Right lobe of liver (tissue), 6 donors: ENCODE measurements at regions not wholly inside any gene's neighbourhood (a gene's known extent, or its start where the extent isn't known, plus 50 kb on each side); places are given as distances from the start of the nearest gene placed in this dataset.

ENCODE experiments used
- ATAC-seq, 4 donors: fragments of 200-7000 bp; cut with Tn5 transposase; one replicate each; pipeline ENCODE4 v1.9.1; 2020; ENCODE audit warnings: mild to moderate bottlenecking in 4 of 4, moderate library complexity in 4 of 4
- DNase-seq, 3 donors: peaks; one replicate each; pipeline ENCODE4 v3.0.0-alpha.2; 2020
- H3K27ac ChIP-seq, 3 donors: fragments of 200-600 bp; one replicate each; pipeline ENCODE4 v1.8.0; 2022
- H3K27me3 ChIP-seq, 2 donors: fragments of 200-600 bp; one replicate each; pipeline ENCODE4 v1.8.0; 2022
- H3K36me3 ChIP-seq, 4 donors: fragments of 200-600 bp; sonication (generic) in 1 of 4; one replicate each; pipeline versions ENCODE4 v1.5.1 to v1.8.0; 2017 to 2022; ENCODE audit warnings: control low read depth in 1 of 4
- H3K4me1 ChIP-seq, 4 donors: fragments of 200-600 bp; sonication (generic) in 1 of 4; one replicate each; pipeline versions ENCODE4 v1.5.1 to v1.8.0; 2017 to 2022; ENCODE audit warnings: control low read depth in 1 of 4
- H3K4me3 ChIP-seq, 3 donors: fragments of 200-600 bp; one replicate each; pipeline ENCODE4 v1.8.0; 2022
- H3K9me3 ChIP-seq, 4 donors: fragments of 200-600 bp; sonication (generic) in 1 of 4; one replicate each; pipeline versions ENCODE4 v1.5.1 to v1.8.0; 2017 to 2022; ENCODE audit warnings: control low read depth in 1 of 4
- CTCF ChIP-seq, 4 donors: fragments of 200-600 bp in 3 of 4; fragments of 450-650 bp in 1 of 4; IDR thresholded peaks; one replicate each; pipeline versions ENCODE4 v1.5.1 to v1.8.0; 2016 to 2022; ENCODE audit warnings: antibody characterized with exemption in 4 of 4, mild to moderate bottlenecking in 2 of 4
- POLR2A ChIP-seq: fragments of 450-650 bp; IDR thresholded peaks from one replicate; pipeline ENCODE4 v1.6.1; 2017; ENCODE audit warnings: antibody characterized with exemption, mild to moderate bottlenecking
- WGBS: methylation state at CpG from one replicate; pipeline ENCODE4 v1.1.6; 2018; ENCODE audit warnings: low coverage, low lambda C conversion rate; ENCODE audit not compliant: insufficient coverage; ENCODE audit errors: missing lambda C conversion rate; 5-methylcytosine and 5-hydroxymethylcytosine counted together
- intact Hi-C, 2 donors: fragments of 100-400 bp; cut with DNase I; formaldehyde crosslinking; loops; one replicate each; pipeline versions ENCODE4 v1.11.2 to v1.14.1; 2022
- donor health status: DM: no; HTN: yes; CAD: no.
- donor health status: DM: no; HTN: no; CAD: no.
- donor health status: DM: no; HTN: no; CAD: no.
- donor health status: DM: no; HTN: yes; CAD: no.
- donor health status: DM: no; HTN: yes; CAD: no.

GRCh38 chr1:209224886-209225285, 358.6 kb upstream of the CAMK1G start:
- WGBS = 71% methylated on average over 4 of the region's 4 CpGs

GRCh38 chr1:209227171-209227570, 356.3 kb upstream of the CAMK1G start:
- H3K9me3 ChIP-seq = no peaks in the 10 kb centered on the region
- no peak for ATAC-seq
- H3K4me3 ChIP-seq = no peak overlapping the region
- H3K36me3 ChIP-seq = no peaks in the 10 kb centered on the region
- whole genome bisulfite sequencing = 71% methylated on average over 6 of the region's 6 CpGs
- intact Hi-C loops = no loop called here
- no peak for DNase-seq
- H3K27ac ChIP-seq = no peak overlapping the region
- peaks cover 0 to 4% of the 10 kb centered on the region in 2 donors for H3K27me3 ChIP-seq
- no peak for TF ChIP-seq CTCF (IDR thresholded peaks at IDR 0.05)
- no peak for TF ChIP-seq POLR2A
- no peaks in the 10 kb centered on the region for H3K4me1 ChIP-seq

More at GRCh38 chr1:209224886-209225285, 358.6 kb upstream of the CAMK1G start:
- no peak for DNase-seq
- Histone ChIP-seq H3K4me1 (no peaks in the 10 kb centered on the region), H3K4me3 (no peak overlapping the region), H3K27ac (no peak overlapping the region), H3K36me3 (no peaks in the 10 kb centered on the region), H3K9me3 (no peaks in the 10 kb centered on the region), H3K27me3 (no peaks in the 10 kb centered on the region)
- intact Hi-C loops = no loop called here
- TF ChIP-seq POLR2A = no peak
- TF ChIP-seq CTCF (IDR thresholded peaks at IDR 0.05) = no peak
- ATAC-seq = no peak

- 58% methylated on average over 3 of the region's 3 CpGs for WGBS
- TF ChIP-seq CTCF (IDR thresholded peaks at IDR 0.05) = no peak
- TF ChIP-seq POLR2A = no peak
- no peak for DNase-seq
- Histone ChIP-seq H3K4me1 (no peaks in the 10 kb centered on the region), H3K36me3 (no peaks in the 10 kb centered on the region), H3K27me3 (peaks cover 0 to 4% of the 10 kb centered on the region in 2 donors), H3K9me3 (no peaks in the 10 kb centered on the region), H3K4me3 (no peak overlapping the region), H3K27ac (no peak overlapping the region)
- ATAC-seq = no peak
- intact Hi-C loops = no loop called here
Measured at GRCh38 chr1:209227941-209228340, 355.6 kb upstream of the CAMK1G start.

GRCh38 chr1:209229494-209230061, 353.9 kb upstream of the CAMK1G start:
- no peak overlapping the region for H3K4me3 ChIP-seq
- ATAC-seq (no peak), DNase-seq (no peak)
- H3K27me3 ChIP-seq = peaks cover 0 to 4% of the 10 kb centered on the region in 2 donors
- H3K27ac ChIP-seq = no peak overlapping the region
- H3K36me3 ChIP-seq = no peaks in the 10 kb centered on the region
- WGBS = 58% methylated on average over 3 of the region's 3 CpGs
- no peaks in the 10 kb centered on the region for H3K4me1 ChIP-seq
- no peak for TF ChIP-seq CTCF (IDR thresholded peaks at IDR 0.05)
- TF ChIP-seq POLR2A = no peak
- H3K9me3 ChIP-seq = no peaks in the 10 kb centered on the region
- intact Hi-C loops = no loop called here

GRCh38 chr1:209230314-209230713, 353.2 kb upstream of the CAMK1G start:
- no peak for TF ChIP-seq POLR2A
- TF ChIP-seq CTCF (IDR thresholded peaks at IDR 0.05) = no peak
- H3K4me3 ChIP-seq = no peak overlapping the region
- H3K9me3 ChIP-seq = no peaks in the 10 kb centered on the region
- H3K27me3 ChIP-seq = peaks cover 0 to 4% of the 10 kb centered on the region in 2 donors
- DNase-seq (no peak), ATAC-seq (no peak)
- H3K36me3 ChIP-seq = no peaks in the 10 kb centered on the region
- no peaks in the 10 kb centered on the region for H3K4me1 ChIP-seq
- WGBS = 100% methylated on average over 1 of the region's 1 CpG
- intact Hi-C loops = no loop called here
- no peak overlapping the region for H3K27ac ChIP-seq
